ENCODE measurements at regions not wholly inside any gene's neighbourhood (a gene's known extent, or its start where the extent isn't known, plus 50 kb on each side); places are given as distances from the start of the nearest gene placed in this dataset.

DNA sequence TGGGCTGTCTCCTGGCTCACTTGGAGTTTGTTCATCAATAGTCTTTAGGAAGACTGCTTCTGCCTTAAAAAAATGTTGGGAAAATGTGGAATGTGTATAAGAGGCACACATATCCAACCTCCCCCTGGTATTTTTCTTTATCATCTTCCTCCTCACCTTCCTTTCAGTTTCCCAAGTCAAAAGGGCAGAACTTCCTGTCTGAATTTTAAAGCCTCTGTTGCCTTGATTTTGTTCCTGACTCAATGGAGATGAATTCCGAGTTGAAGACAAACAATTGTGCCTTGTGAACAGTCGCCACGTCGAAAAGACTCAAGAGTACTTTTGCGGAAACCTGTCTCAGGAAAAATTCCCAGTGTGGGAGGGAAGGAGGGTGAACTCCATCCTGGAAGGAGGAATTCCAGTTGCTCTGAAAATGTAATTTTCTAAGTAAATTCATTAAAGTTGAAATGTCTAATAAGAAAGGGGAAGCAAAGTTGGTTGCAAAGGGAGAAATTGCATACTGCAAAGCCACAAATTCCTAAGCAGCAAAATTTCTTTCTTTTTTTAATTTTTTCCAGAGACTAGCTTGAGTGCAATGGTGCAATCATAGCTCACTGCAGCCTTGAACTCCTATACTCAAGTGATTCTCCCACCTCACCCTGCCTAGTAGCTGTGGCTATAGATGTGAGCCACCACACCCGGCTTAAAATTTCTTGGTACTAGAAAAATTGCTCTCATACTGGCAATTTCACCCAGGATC lies 50.2 kb upstream of the ELK3 start:
- H3K9ac ChIP-seq (ENCODE audit: insufficient read depth, low read depth, low read length), result no peak overlapping the region
- no peak for ATAC-seq
- intact Hi-C loops (cut with micrococcal nuclease; ENCODE audit: unreplicated experiment), result no loop called here
- in situ Hi-C loops (cut with HindIII; ENCODE audit: extremely low pct_ligation_motif_present, low pct_unique_long_range_greater_than_20kb), result no loop called here
- H2AFZ ChIP-seq (ENCODE audit: low read length), result no peak overlapping the region
- no peaks in the 10 kb centered on the region for H3K4me1 ChIP-seq (ENCODE audit: insufficient read depth, low read length)
- H3K36me3 ChIP-seq (replicated peaks in 1 of 2; ENCODE audit: control insufficient read depth in 1 of 2, insufficient read depth in 2 of 2, low read length in 2 of 2), result no peaks in the 10 kb centered on the region
- H3K4me2 ChIP-seq (ENCODE audit: low read depth, low read length), result no peak overlapping the region
- no peak overlapping the region for H3K4me3 ChIP-seq (replicated peaks in 1 of 3; ENCODE audit: insufficient read depth in 1 of 3, low read depth in 2 of 3, low read length in 3 of 3)
- no peaks in the 10 kb centered on the region for H4K20me1 ChIP-seq (ENCODE audit: insufficient read depth, low read length)
- WGBS (ENCODE audit: low lambda C conversion rate), result 33% methylated on average over 6 of the region's 6 CpGs
- H3K9me3 ChIP-seq (ENCODE audit: low read length), result no peaks in the 10 kb centered on the region
- H3K79me2 ChIP-seq (ENCODE audit: insufficient read depth, low read length), result no peaks in the 10 kb centered on the region
- TF ChIP-seq, protein P1, sequence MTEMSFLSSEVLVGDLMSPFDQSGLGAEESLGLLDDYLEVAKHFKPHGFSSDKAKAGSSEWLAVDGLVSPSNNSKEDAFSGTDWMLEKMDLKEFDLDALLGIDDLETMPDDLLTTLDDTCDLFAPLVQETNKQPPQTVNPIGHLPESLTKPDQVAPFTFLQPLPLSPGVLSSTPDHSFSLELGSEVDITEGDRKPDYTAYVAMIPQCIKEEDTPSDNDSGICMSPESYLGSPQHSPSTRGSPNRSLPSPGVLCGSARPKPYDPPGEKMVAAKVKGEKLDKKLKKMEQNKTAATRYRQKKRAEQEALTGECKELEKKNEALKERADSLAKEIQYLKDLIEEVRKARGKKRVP (CRISPR knock-in tag; IDR thresholded peaks at IDR 0.05), result no peak
- no peak for TF ChIP-seq ZKSCAN1 (IDR thresholded peaks at IDR 0.05; ENCODE audit: low read length)
- TF ChIP-seq ZNF296 (CRISPR knock-in tag; conservative IDR thresholded peaks at IDR 0.05), result no peak
- TF ChIP-seq ZNF737 (CRISPR knock-in tag; IDR thresholded peaks at IDR 0.05; ENCODE audit: borderline replicate concordance), result no peak
- no peak for TF ChIP-seq ZNF441 (CRISPR knock-in tag; IDR thresholded peaks at IDR 0.05; ENCODE audit: borderline replicate concordance)
- no peak for TF ChIP-seq ZNF446 (CRISPR knock-in tag; IDR thresholded peaks at IDR 0.05)
- no peak for TF ChIP-seq KLF13 (CRISPR knock-in tag; IDR thresholded peaks at IDR 0.05)
- TF ChIP-seq SAFB2 (CRISPR knock-in tag; IDR thresholded peaks at IDR 0.05; ENCODE audit: borderline replicate concordance, low read depth), result no peak
- TF ChIP-seq, protein P2, sequence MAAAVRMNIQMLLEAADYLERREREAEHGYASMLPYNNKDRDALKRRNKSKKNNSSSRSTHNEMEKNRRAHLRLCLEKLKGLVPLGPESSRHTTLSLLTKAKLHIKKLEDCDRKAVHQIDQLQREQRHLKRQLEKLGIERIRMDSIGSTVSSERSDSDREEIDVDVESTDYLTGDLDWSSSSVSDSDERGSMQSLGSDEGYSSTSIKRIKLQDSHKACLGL (CRISPR knock-in tag; IDR thresholded peaks at IDR 0.05), result no peak
- no peak for TF ChIP-seq ZNF720 (CRISPR knock-in tag; IDR thresholded peaks at IDR 0.05)
- TF ChIP-seq, protein P3, sequence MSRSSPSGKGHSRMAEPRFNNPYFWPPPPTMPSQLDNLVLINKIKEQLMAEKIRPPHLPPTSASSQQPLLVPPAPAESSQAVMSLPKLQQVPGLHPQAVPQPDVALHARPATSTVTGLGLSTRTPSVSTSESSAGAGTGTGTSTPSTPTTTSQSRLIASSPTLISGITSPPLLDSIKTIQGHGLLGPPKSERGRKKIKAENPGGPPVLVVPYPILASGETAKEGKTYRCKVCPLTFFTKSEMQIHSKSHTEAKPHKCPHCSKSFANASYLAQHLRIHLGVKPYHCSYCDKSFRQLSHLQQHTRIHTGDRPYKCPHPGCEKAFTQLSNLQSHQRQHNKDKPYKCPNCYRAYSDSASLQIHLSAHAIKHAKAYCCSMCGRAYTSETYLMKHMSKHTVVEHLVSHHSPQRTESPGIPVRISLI (CRISPR knock-in tag; IDR thresholded peaks at IDR 0.05; ENCODE audit: borderline replicate concordance), result no peak
- TF ChIP-seq ZNF780A (CRISPR knock-in tag; IDR thresholded peaks at IDR 0.05), result no peak
- no peak for TF ChIP-seq NFKBIZ (CRISPR knock-in tag; IDR thresholded peaks at IDR 0.05)
- no peak for TF ChIP-seq ZBTB1 (CRISPR knock-in tag; IDR thresholded peaks at IDR 0.05; ENCODE audit: borderline replicate concordance)
- no peak for TF ChIP-seq ZNF496 (CRISPR knock-in tag; IDR thresholded peaks at IDR 0.05; ENCODE audit: insufficient replicate concordance)
- TF ChIP-seq, protein P4, sequence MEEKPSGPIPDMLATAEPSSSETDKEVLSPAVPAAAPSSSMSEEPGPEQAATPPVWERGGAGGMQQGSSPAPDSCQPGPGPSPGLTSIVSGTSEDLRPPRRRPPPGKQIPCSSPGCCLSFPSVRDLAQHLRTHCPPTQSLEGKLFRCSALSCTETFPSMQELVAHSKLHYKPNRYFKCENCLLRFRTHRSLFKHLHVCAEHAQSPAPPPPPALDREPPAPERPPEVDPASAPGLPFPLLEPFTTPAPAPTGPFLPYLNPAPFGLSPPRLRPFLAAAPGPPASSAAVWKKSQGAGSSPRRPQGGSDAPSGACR (CRISPR knock-in tag; IDR thresholded peaks at IDR 0.05), result no peak
- POLR2A ChIA-PET, result no interaction called here
- BruUV-seq (replicated peaks), result no TSS peak
- H3K27me3 ChIP-seq (ENCODE audit: control insufficient read depth in 1 of 2, insufficient read depth in 2 of 2, low read length in 2 of 2), result no peaks in the 10 kb centered on the region; a peak in 1 of 5 replicates
- H3K27ac ChIP-seq (ENCODE audit: extremely low read length, insufficient read depth, low read length), result no peak overlapping the region
- CTCF ChIA-PET (ENCODE audit: low intra/inter-chr PET ratio, low total read pairs), result no interaction called here
- no peak for FAIRE-seq
- no peak for DNase-seq (ENCODE audit: low spot score)

Data from HepG2 (cell line).